GM23248 (cell line): ENCODE measurements at regions not wholly inside any gene's neighbourhood (a gene's known extent, or its start where the extent isn't known, plus 50 kb on each side); places are given as distances from the start of the nearest gene placed in this dataset.

Experiments
- EZH2 ChIP-seq: fragments of 200-600 bp; sonication (generic); IDR thresholded peaks from 2 replicates; pipeline ENCODE4 v1.6.1; 2018; ENCODE audit warnings: antibody characterized with exemption, mild to moderate bottlenecking; ENCODE audit not compliant: insufficient read depth, poor library complexity, severe bottlenecking
- EZH2phosphoT487 ChIP-seq: fragments of 200-600 bp; sonication (generic); IDR thresholded peaks from 2 replicates; pipeline ENCODE4 v1.6.1; 2018; ENCODE audit warnings: antibody characterized with exemption, moderate library complexity, mild to moderate bottlenecking, low read depth; ENCODE audit not compliant: insufficient read depth

GRCh38 chr3:190209533-190209932 lies 88.8 kb upstream of the P3H2 start:
- TF ChIP-seq EZH2 (no peak), EZH2phosphoT487 (no peak)
